IMR-90 (cell line): ENCODE measurements at regions not wholly inside any gene's neighbourhood (a gene's known extent, or its start where the extent isn't known, plus 50 kb on each side); places are given as distances from the start of the nearest gene placed in this dataset.

Source experiments
- ATAC-seq: fragments of 200-7000 bp; cut with Tn5 transposase; 2 replicates; pipeline ENCODE4 v1.9.1; 2020; ENCODE audit warnings: low read depth, mild to moderate bottlenecking, moderate library complexity
- BruUV-seq: library from RNA; stranded (reverse); fragments of 400-500 nt; replicated peaks from 2 replicates; lab custom pipeline; 2021; lab: Mats Ljungman, UMichigan
- CTCF ChIA-PET: fragments of 300-600 bp; formaldehyde crosslinking; extraction: SDS; loops from one replicate; lab custom pipeline; 2021; ENCODE audit warnings: antibody characterized with exemption; lab: Yijun Ruan, JAX
- POLR2A ChIA-PET: fragments of 300-600 bp; sonication (Branson Sonifier 250); formaldehyde crosslinking; loops from one replicate; lab custom pipeline; 2022; ENCODE audit warnings: antibody characterized with exemption; ENCODE audit not compliant: unreplicated experiment; lab: Charles Lee
- DNase-seq: peaks from one replicate; pipeline ENCODE4 v3.0.0; 2013
- H2AFZ ChIP-seq: replicated peaks from 2 replicates; pipeline ENCODE3; 2013; ENCODE audit warnings: low read length, mild to moderate bottlenecking; ENCODE audit not compliant: poor library complexity
- H2AK5ac ChIP-seq: 2 replicates; pipeline ENCODE4 v1.6.1; 2013; ENCODE audit warnings: low read depth, low read length, inconsistent platforms
- H2AK9ac ChIP-seq: replicated peaks from 2 replicates; pipeline ENCODE3; 2013; ENCODE audit warnings: mild to moderate bottlenecking, low read depth, low read length, moderate library complexity; ENCODE audit not compliant: poor library complexity
- H2BK120ac ChIP-seq: 2 replicates; pipeline ENCODE4 v1.6.1; 2013; ENCODE audit warnings: low read depth, low read length, inconsistent platforms
- H2BK15ac ChIP-seq: 3 replicates; pipeline ENCODE4 v1.6.1; 2013; ENCODE audit warnings: low read depth, low read length, inconsistent platforms
- H2BK20ac ChIP-seq: 2 replicates; pipeline ENCODE4 v1.6.1; 2013; ENCODE audit warnings: low read depth, mild to moderate bottlenecking, inconsistent platforms, low read length, moderate library complexity
- H2BK5ac ChIP-seq: 2 replicates; pipeline ENCODE4 v1.6.1; 2013; ENCODE audit warnings: mild to moderate bottlenecking, low read depth, low read length, inconsistent platforms; ENCODE audit not compliant: poor library complexity, severe bottlenecking
- H3K14ac ChIP-seq: replicated peaks from 2 replicates; pipeline ENCODE4 v1.6.1; 2013; ENCODE audit warnings: low read depth, low read length, inconsistent platforms
- H3K18ac ChIP-seq: 2 replicates; pipeline ENCODE4 v1.6.1; 2013; ENCODE audit warnings: low read depth, low read length, control low read depth
- H3K23ac ChIP-seq: 2 replicates; pipeline ENCODE4 v1.6.1; 2013; ENCODE audit warnings: low read depth, low read length, inconsistent platforms
- H3K27ac ChIP-seq: 2 replicates; pipeline ENCODE4 v1.5.1; 2013; ENCODE audit warnings: mild to moderate bottlenecking, control low read depth, low read length; ENCODE audit not compliant: insufficient read depth
- H3K27me3 ChIP-seq: 2 replicates; pipeline ENCODE4 v1.6.1; 2013; ENCODE audit warnings: low read length; ENCODE audit not compliant: control insufficient read depth, insufficient read depth
- H3K36me3 ChIP-seq: 2 replicates; pipeline ENCODE4 v1.6.1; 2013; ENCODE audit warnings: low read length, mixed read lengths; ENCODE audit not compliant: control insufficient read depth, insufficient read depth
- H3K4ac ChIP-seq: 2 replicates; pipeline ENCODE4 v1.6.1; 2013; ENCODE audit warnings: low read depth, low read length, inconsistent platforms
- H3K4me1 ChIP-seq: 2 replicates; pipeline ENCODE4 v1.6.1; 2013; ENCODE audit warnings: low read length, mixed read lengths; ENCODE audit not compliant: control insufficient read depth, insufficient read depth
- H3K4me2 ChIP-seq: 2 replicates; pipeline ENCODE4 v1.6.1; 2013; ENCODE audit warnings: low read depth, mild to moderate bottlenecking, control low read depth, low read length, moderate library complexity
- H3K4me3 ChIP-seq: 2 replicates; pipeline ENCODE4 v1.5.1; 2013; ENCODE audit warnings: low read depth, mild to moderate bottlenecking, control low read depth, low read length, moderate library complexity; ENCODE audit not compliant: insufficient read depth
- H3K56ac ChIP-seq: 2 replicates; pipeline ENCODE4 v1.6.1; 2013; ENCODE audit warnings: low read length, inconsistent platforms; ENCODE audit not compliant: insufficient read depth; ENCODE audit errors: extremely low read depth
- H3K79me1 ChIP-seq, 2 experiments: 2 replicates each; pipeline ENCODE4 v1.6.1; 2013; ENCODE audit warnings: low read length in 2 of 2, inconsistent platforms in 1 of 2, low read depth in 1 of 2
- H3K9ac ChIP-seq: 2 replicates; pipeline ENCODE4 v1.6.1; 2013; ENCODE audit warnings: low read depth, low read length, control low read depth
- H3K9me1 ChIP-seq: 2 replicates; pipeline ENCODE4 v1.6.1; 2013; ENCODE audit warnings: low read length, inconsistent platforms; ENCODE audit not compliant: insufficient read depth
- H3K9me3 ChIP-seq: 2 replicates; pipeline ENCODE4 v1.6.1; 2013; ENCODE audit warnings: low read length; ENCODE audit not compliant: control insufficient read depth, insufficient read depth
- H4K20me1 ChIP-seq: 2 replicates; pipeline ENCODE4 v1.6.1; 2013; ENCODE audit warnings: low read length, inconsistent platforms; ENCODE audit not compliant: insufficient read depth
- H4K5ac ChIP-seq: 2 replicates; pipeline ENCODE4 v1.6.1; 2013; ENCODE audit warnings: mild to moderate bottlenecking, low read depth, low read length, control low read depth
- H4K8ac ChIP-seq, 2 experiments: 2 replicates each; pipeline ENCODE4 v1.6.1; 2013; ENCODE audit warnings: low read depth in 2 of 2, low read length in 2 of 2, control low read depth in 1 of 2, inconsistent platforms in 1 of 2
- H4K91ac ChIP-seq: 2 replicates; pipeline ENCODE4 v1.6.1; 2013; ENCODE audit warnings: low read depth, low read length, inconsistent platforms; ENCODE audit not compliant: insufficient read depth
- CEBPB ChIP-seq: IDR thresholded peaks from 2 replicates; pipeline ENCODE4 v1.6.1; 2012; ENCODE audit warnings: low read depth, low read length, improper control_type of control experiment
- CHD1 ChIP-seq: IDR thresholded peaks from 2 replicates; pipeline ENCODE4 v1.6.1; 2012; ENCODE audit warnings: low read depth, low read length, improper control_type of control experiment
- FOS ChIP-seq: fragments of 150-350 bp; IDR thresholded peaks from 2 replicates; pipeline ENCODE4 v1.6.1; 2016; ENCODE audit warnings: low read depth, low read length
- MAFK ChIP-seq: IDR thresholded peaks from 2 replicates; pipeline ENCODE4 v1.6.1; 2012; ENCODE audit warnings: low read depth, low read length, improper control_type of control experiment
- POLR2A ChIP-seq: IDR thresholded peaks from 2 replicates; pipeline ENCODE4 v1.6.1; 2012; ENCODE audit warnings: mild to moderate bottlenecking, low read depth, low read length
- RCOR1 ChIP-seq: IDR thresholded peaks from 2 replicates; pipeline ENCODE4 v1.6.1; 2012; ENCODE audit warnings: mild to moderate bottlenecking, low read length, improper control_type of control experiment; ENCODE audit not compliant: insufficient replicate concordance
- RFX5 ChIP-seq: IDR thresholded peaks from 2 replicates; pipeline ENCODE4 v1.8.0; 2012; ENCODE audit warnings: low read depth, mild to moderate bottlenecking, low read length, moderate library complexity
- WGBS, 2 experiments: methylation state at CpG; one replicate each; pipeline versions ENCODE4 v1.1.5 to v1.1.7; 2013; ENCODE audit warnings: missing lambda C conversion rate in 2 of 2; ENCODE audit not compliant: insufficient read length in 1 of 2; ENCODE audit errors: extremely low coverage in 2 of 2; 5-methylcytosine and 5-hydroxymethylcytosine counted together
- dilution Hi-C: fragments of 300-500 bp; cut with HindIII; formaldehyde crosslinking; loops from one replicate; pipeline ENCODE4 v1.14.3; 2018; ENCODE audit warnings: low sequenced_read_pairs; ENCODE audit not compliant: unreplicated experiment
- in situ Hi-C: fragments of 300-500 bp; cut with MboI; formaldehyde crosslinking; loops from 3 replicates; pipeline ENCODE4 v1.14.3; 2019; ENCODE audit warnings: low sequenced_read_pairs, inconsistent platforms, mixed read lengths
- intact Hi-C: fragments of 100-400 bp; cut with micrococcal nuclease; formaldehyde crosslinking; loops from 2 replicates; pipeline ENCODE4 v1.10.0; 2022
- TF ChIP-seq, protein P1 (sequence below): fragments of 150-350 bp; IDR thresholded peaks from 2 replicates; pipeline ENCODE4 v1.6.1; 2017; ENCODE audit warnings: mild to moderate bottlenecking, antibody characterized with exemption, low read length, low read depth

DNA sequence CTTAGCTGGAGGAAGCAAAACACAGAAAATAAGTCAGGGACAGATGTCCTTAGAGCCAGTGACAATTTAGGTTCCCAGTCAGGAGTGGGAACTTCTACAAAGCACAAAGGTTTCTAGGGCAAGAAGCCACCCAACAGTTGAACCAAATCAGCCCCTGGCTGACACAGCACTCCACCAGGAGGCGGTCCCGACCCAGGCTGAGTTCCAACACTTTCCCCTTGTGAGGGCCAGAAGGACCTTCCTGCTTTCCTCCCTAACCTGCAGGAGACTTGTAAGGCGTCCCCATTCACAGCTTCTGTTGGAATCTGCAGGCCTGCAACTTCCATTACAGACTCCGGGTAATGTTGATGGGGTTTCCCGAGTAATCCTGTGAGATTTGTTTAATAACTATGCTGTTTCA lies 416.4 kb upstream of the IRX1 start:
- H2BK20ac ChIP-seq = no peak overlapping the region
- in situ Hi-C loops = no loop called here
- 40% methylated on average over 1 of the region's 5 CpGs; no CpG with 5 or more reads in 1 of the 2 experiments for WGBS, 2 experiments
- no peak for ATAC-seq
- H3K14ac ChIP-seq = no peak overlapping the region
- H3K4me2 ChIP-seq = no peak overlapping the region
- H3K4ac ChIP-seq = no peak overlapping the region
- no peak for DNase-seq
- no peak overlapping the region for H3K18ac ChIP-seq
- dilution Hi-C loops = no loop called here
- H3K9ac ChIP-seq = no peak overlapping the region
- no peaks in the 10 kb centered on the region for H3K79me1 ChIP-seq
- no TSS peak for BruUV-seq
- no peak overlapping the region for H3K4me3 ChIP-seq
- H3K9me3 ChIP-seq = peaks cover 28% of the 10 kb centered on the region
- no peak for TF ChIP-seq CHD1
- TF ChIP-seq RCOR1 = no peak
- TF ChIP-seq RFX5 = no peak
- TF ChIP-seq MAFK = no peak
- TF ChIP-seq FOS = no peak
- no peak for TF ChIP-seq CEBPB
- TF ChIP-seq POLR2A = no peak
- TF ChIP-seq, protein P1, sequence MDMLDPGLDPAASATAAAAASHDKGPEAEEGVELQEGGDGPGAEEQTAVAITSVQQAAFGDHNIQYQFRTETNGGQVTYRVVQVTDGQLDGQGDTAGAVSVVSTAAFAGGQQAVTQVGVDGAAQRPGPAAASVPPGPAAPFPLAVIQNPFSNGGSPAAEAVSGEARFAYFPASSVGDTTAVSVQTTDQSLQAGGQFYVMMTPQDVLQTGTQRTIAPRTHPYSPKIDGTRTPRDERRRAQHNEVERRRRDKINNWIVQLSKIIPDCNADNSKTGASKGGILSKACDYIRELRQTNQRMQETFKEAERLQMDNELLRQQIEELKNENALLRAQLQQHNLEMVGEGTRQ = no peak
- H2BK120ac ChIP-seq = no peak overlapping the region
- no peaks in the 10 kb centered on the region for H3K4me1 ChIP-seq
- H2BK5ac ChIP-seq = no peak overlapping the region
- no peak overlapping the region for H2AFZ ChIP-seq
- no peak overlapping the region for H2AK5ac ChIP-seq
- no peaks in the 10 kb centered on the region for H3K9me1 ChIP-seq
- no peak overlapping the region for H4K91ac ChIP-seq
- ChIA-PET POLR2A (interaction anchor here (0.6 kb wide), 1 partner anchor 13 kb away, joined by 9 read pairs; no protein-coding TSS in a partner anchor), CTCF (no interaction called here)
- H4K20me1 ChIP-seq = no peaks in the 10 kb centered on the region
- no peaks in the 10 kb centered on the region for H3K36me3 ChIP-seq
- H3K23ac ChIP-seq = no peak overlapping the region
- intact Hi-C loops = no loop called here
- no peaks in the 10 kb centered on the region for H3K27me3 ChIP-seq
- H4K5ac ChIP-seq = no peak overlapping the region
- no peak overlapping the region for H3K56ac ChIP-seq
- no peak overlapping the region for H2BK15ac ChIP-seq
- H2AK9ac ChIP-seq = no peak overlapping the region
- H3K27ac ChIP-seq = no peak overlapping the region
- H4K8ac ChIP-seq = no peak overlapping the region
